ENCODE measurements at regions not wholly inside any gene's neighbourhood (a gene's known extent, or its start where the extent isn't known, plus 50 kb on each side); places are given as distances from the start of the nearest gene placed in this dataset.
A peak's percentile ranks its signal among the peaks of the same experiment; 100 is the strongest.

GRCh38 chr10:94172332-94172731, 178.6 kb downstream of the PLCE1 start:
- no peak overlapping the region for H3K27ac ChIP-seq (ENCODE audit: low read depth, low read length)
- H3K27me3 ChIP-seq (ENCODE audit: control insufficient read depth, insufficient read depth, low read length): no peaks in the 10 kb centered on the region
- no peaks in the 10 kb centered on the region for H3K9me3 ChIP-seq (ENCODE audit: control insufficient read depth, insufficient read depth, low read length)
- no peak for DNase-seq (ENCODE audit: low read depth in 4 of 6, low spot score in 6 of 6)
- H3K4me1 ChIP-seq (ENCODE audit: control insufficient read depth, insufficient read depth, low read length): no peaks in the 10 kb centered on the region
- H3K36me3 ChIP-seq (ENCODE audit: control insufficient read depth, insufficient read depth, low read length): peaks cover 4% of the 10 kb centered on the region
- H3K4me3 ChIP-seq (ENCODE audit: low read depth, low read length): no peak overlapping the region
- WGBS (ENCODE audit: insufficient coverage): 100% methylated on average over 2 of the region's 2 CpGs

GRCh38 chr10:94173594-94173993, 179.9 kb downstream of the PLCE1 start:
- DNase-seq (ENCODE audit: low read depth in 4 of 6, low spot score in 6 of 6): no peak
- no peak overlapping the region for H3K4me3 ChIP-seq (ENCODE audit: low read depth, low read length)
- H3K36me3 ChIP-seq (ENCODE audit: control insufficient read depth, insufficient read depth, low read length): peaks cover 4% of the 10 kb centered on the region
- no peaks in the 10 kb centered on the region for H3K9me3 ChIP-seq (ENCODE audit: control insufficient read depth, insufficient read depth, low read length)
- no CpG with 5 or more reads among the region's 3 CpGs for WGBS (ENCODE audit: insufficient coverage)
- no peak overlapping the region for H3K27ac ChIP-seq (ENCODE audit: low read depth, low read length)
- no peaks in the 10 kb centered on the region for H3K4me1 ChIP-seq (ENCODE audit: control insufficient read depth, insufficient read depth, low read length)
- H3K27me3 ChIP-seq (ENCODE audit: control insufficient read depth, insufficient read depth, low read length): no peaks in the 10 kb centered on the region

- Histone ChIP-seq H3K27ac (ENCODE audit: low read depth, low read length) (no peak overlapping the region), H3K4me1 (ENCODE audit: control insufficient read depth, insufficient read depth, low read length) (no peaks in the 10 kb centered on the region), H3K27me3 (ENCODE audit: control insufficient read depth, insufficient read depth, low read length) (no peaks in the 10 kb centered on the region)
Measured at GRCh38 chr10:94174838-94175237, 181.1 kb downstream of the PLCE1 start.

GRCh38 chr10:94178475-94179253, 184.1 kb downstream of the NOC3L start:
- DNase-seq (ENCODE audit: low read depth in 4 of 6, low spot score in 6 of 6): peak in 1 of 6 donors; percentile 9
- H3K36me3 ChIP-seq (ENCODE audit: control insufficient read depth, insufficient read depth, low read length): no peaks in the 10 kb centered on the region
- no peaks in the 10 kb centered on the region for H3K27me3 ChIP-seq (ENCODE audit: control insufficient read depth, insufficient read depth, low read length)
- H3K27ac ChIP-seq (ENCODE audit: low read depth, low read length): no peak overlapping the region
- H3K9me3 ChIP-seq (ENCODE audit: control insufficient read depth, insufficient read depth, low read length): no peaks in the 10 kb centered on the region
- no peaks in the 10 kb centered on the region for H3K4me1 ChIP-seq (ENCODE audit: control insufficient read depth, insufficient read depth, low read length)
- no peak overlapping the region for H3K4me3 ChIP-seq (ENCODE audit: low read depth, low read length)
- 90% methylated on average over 2 of the region's 5 CpGs for WGBS (ENCODE audit: insufficient coverage)

More at GRCh38 chr10:94174838-94175237, 181.1 kb downstream of the PLCE1 start:
- Histone ChIP-seq H3K36me3 (ENCODE audit: control insufficient read depth, insufficient read depth, low read length) (peaks cover 4% of the 10 kb centered on the region), H3K9me3 (ENCODE audit: control insufficient read depth, insufficient read depth, low read length) (no peaks in the 10 kb centered on the region), H3K4me3 (ENCODE audit: low read depth, low read length) (no peak overlapping the region)
- no peak for DNase-seq (ENCODE audit: low read depth in 4 of 6, low spot score in 6 of 6)

- 40% methylated on average over 1 of the region's 2 CpGs for WGBS (ENCODE audit: insufficient coverage)
- DNase-seq (ENCODE audit: low read depth in 4 of 6, low spot score in 6 of 6): no peak
- H3K27ac ChIP-seq (ENCODE audit: low read depth, low read length): no peak overlapping the region
- no peaks in the 10 kb centered on the region for H3K27me3 ChIP-seq (ENCODE audit: control insufficient read depth, insufficient read depth, low read length)
- no peak overlapping the region for H3K4me3 ChIP-seq (ENCODE audit: low read depth, low read length)
- no peaks in the 10 kb centered on the region for H3K4me1 ChIP-seq (ENCODE audit: control insufficient read depth, insufficient read depth, low read length)
- no peaks in the 10 kb centered on the region for H3K36me3 ChIP-seq (ENCODE audit: control insufficient read depth, insufficient read depth, low read length)
- H3K9me3 ChIP-seq (ENCODE audit: control insufficient read depth, insufficient read depth, low read length): no peaks in the 10 kb centered on the region
Measured at GRCh38 chr10:94180576-94180975, 182.2 kb downstream of the NOC3L start.

- WGBS (ENCODE audit: insufficient coverage): 69% methylated on average over 2 of the region's 7 CpGs
- no peak overlapping the region for H3K4me3 ChIP-seq (ENCODE audit: low read depth, low read length)
- H3K4me1 ChIP-seq (ENCODE audit: control insufficient read depth, insufficient read depth, low read length): no peaks in the 10 kb centered on the region
- no peaks in the 10 kb centered on the region for H3K9me3 ChIP-seq (ENCODE audit: control insufficient read depth, insufficient read depth, low read length)
- no peaks in the 10 kb centered on the region for H3K27me3 ChIP-seq (ENCODE audit: control insufficient read depth, insufficient read depth, low read length)
- no peak for DNase-seq (ENCODE audit: low read depth in 4 of 6, low spot score in 6 of 6)
- no peak overlapping the region for H3K27ac ChIP-seq (ENCODE audit: low read depth, low read length)
- no peaks in the 10 kb centered on the region for H3K36me3 ChIP-seq (ENCODE audit: control insufficient read depth, insufficient read depth, low read length)
Measured at GRCh38 chr10:94183666-94184264, 179.0 kb downstream of the NOC3L start.

- Histone ChIP-seq H3K4me3 (ENCODE audit: low read depth, low read length) (no peak overlapping the region), H3K36me3 (ENCODE audit: control insufficient read depth, insufficient read depth, low read length) (no peaks in the 10 kb centered on the region), H3K4me1 (ENCODE audit: control insufficient read depth, insufficient read depth, low read length) (no peaks in the 10 kb centered on the region), H3K27me3 (ENCODE audit: control insufficient read depth, insufficient read depth, low read length) (no peaks in the 10 kb centered on the region), H3K27ac (ENCODE audit: low read depth, low read length) (no peak overlapping the region), H3K9me3 (ENCODE audit: control insufficient read depth, insufficient read depth, low read length) (no peaks in the 10 kb centered on the region)
- DNase-seq (ENCODE audit: low read depth in 4 of 6, low spot score in 6 of 6): peak in 1 of 6 donors; percentile 10
- no CpG with 5 or more reads among the region's 2 CpGs for WGBS (ENCODE audit: insufficient coverage)
Measured at GRCh38 chr10:94186722-94187121, 176.0 kb downstream of the NOC3L start.

- no peaks in the 10 kb centered on the region for H3K4me1 ChIP-seq (ENCODE audit: control insufficient read depth, insufficient read depth, low read length)
- no peaks in the 10 kb centered on the region for H3K27me3 ChIP-seq (ENCODE audit: control insufficient read depth, insufficient read depth, low read length)
- no peaks in the 10 kb centered on the region for H3K36me3 ChIP-seq (ENCODE audit: control insufficient read depth, insufficient read depth, low read length)
- WGBS (ENCODE audit: insufficient coverage): no CpG with 5 or more reads among the region's 3 CpGs
- no peak for DNase-seq (ENCODE audit: low read depth in 4 of 6, low spot score in 6 of 6)
- H3K27ac ChIP-seq (ENCODE audit: low read depth, low read length): no peak overlapping the region
- no peak overlapping the region for H3K4me3 ChIP-seq (ENCODE audit: low read depth, low read length)
- H3K9me3 ChIP-seq (ENCODE audit: control insufficient read depth, insufficient read depth, low read length): no peaks in the 10 kb centered on the region
Measured at GRCh38 chr10:94192333-94192732, 170.4 kb downstream of the NOC3L start.

GRCh38 chr10:94192974-94193373, 169.8 kb downstream of the NOC3L start:
- Histone ChIP-seq H3K4me3 (ENCODE audit: low read depth, low read length) (no peak overlapping the region), H3K27me3 (ENCODE audit: control insufficient read depth, insufficient read depth, low read length) (no peaks in the 10 kb centered on the region), H3K27ac (ENCODE audit: low read depth, low read length) (no peak overlapping the region), H3K4me1 (ENCODE audit: control insufficient read depth, insufficient read depth, low read length) (no peaks in the 10 kb centered on the region), H3K9me3 (ENCODE audit: control insufficient read depth, insufficient read depth, low read length) (no peaks in the 10 kb centered on the region), H3K36me3 (ENCODE audit: control insufficient read depth, insufficient read depth, low read length) (no peaks in the 10 kb centered on the region)
- DNase-seq (ENCODE audit: low read depth in 4 of 6, low spot score in 6 of 6): peak in 1 of 6 donors; percentile 20
- 50% methylated on average over 1 of the region's 1 CpG for WGBS (ENCODE audit: insufficient coverage)

GRCh38 chr10:94193466-94193924, 169.2 kb downstream of the NOC3L start:
- H3K27me3 ChIP-seq (ENCODE audit: control insufficient read depth, insufficient read depth, low read length): no peaks in the 10 kb centered on the region
- H3K36me3 ChIP-seq (ENCODE audit: control insufficient read depth, insufficient read depth, low read length): no peaks in the 10 kb centered on the region
- H3K27ac ChIP-seq (ENCODE audit: low read depth, low read length): peak overlapping the region; percentile 44
- H3K4me3 ChIP-seq (ENCODE audit: low read depth, low read length): no peak overlapping the region
- no peaks in the 10 kb centered on the region for H3K9me3 ChIP-seq (ENCODE audit: control insufficient read depth, insufficient read depth, low read length)
- no CpG with 5 or more reads among the region's 4 CpGs for WGBS (ENCODE audit: insufficient coverage)
- peak in 3 of 6 donors; percentile 36 to 88 (median 74) for DNase-seq (ENCODE audit: low read depth in 4 of 6, low spot score in 6 of 6)
- H3K4me1 ChIP-seq (ENCODE audit: control insufficient read depth, insufficient read depth, low read length): no peaks in the 10 kb centered on the region

Measured in spinal cord (tissue), 9 donors.